GM12872 (cell line): ENCODE measurements at regions not wholly inside any gene's neighbourhood (a gene's known extent, or its start where the extent isn't known, plus 50 kb on each side); places are given as distances from the start of the nearest gene placed in this dataset.

Experiments used
- TF ChIP-seq, protein P1 (sequence below): IDR thresholded peaks from 3 replicates; pipeline ENCODE4 v1.5.1; 2011; ENCODE audit warnings: low read depth, mild to moderate bottlenecking, low read length, moderate library complexity; ENCODE audit not compliant: insufficient read depth

DNA sequence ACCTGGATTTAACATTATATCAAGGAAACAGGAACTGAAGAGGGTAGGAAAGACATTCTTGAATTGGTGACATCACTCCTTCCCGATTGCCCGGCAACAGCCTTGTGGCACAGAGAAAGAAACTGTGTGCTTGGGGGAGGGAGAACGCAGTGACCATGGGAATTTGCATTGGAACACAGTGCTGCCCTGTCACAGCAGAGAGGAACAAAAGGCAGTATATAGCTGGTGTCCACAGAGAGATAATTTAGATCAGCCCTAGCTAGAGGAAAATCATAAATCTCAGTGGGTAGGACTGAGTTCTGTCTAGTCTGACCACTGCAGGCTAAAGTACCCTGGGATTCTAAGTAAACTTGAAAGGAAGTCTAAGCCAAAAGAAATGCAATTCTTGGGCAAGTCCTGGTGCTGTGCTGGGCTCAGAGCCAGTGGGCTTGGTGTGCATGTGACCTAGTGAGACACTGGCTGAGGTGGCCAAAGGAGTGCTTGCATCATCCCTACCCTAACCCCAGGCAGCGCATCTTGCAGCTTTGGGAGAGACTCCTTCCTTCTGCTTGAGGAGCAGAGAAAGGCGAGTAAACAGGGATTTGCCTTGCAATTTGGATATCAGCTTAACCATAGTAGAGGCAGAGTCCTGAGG lies 697.6 kb downstream of the HACE1 start:
- TF ChIP-seq, protein P1, sequence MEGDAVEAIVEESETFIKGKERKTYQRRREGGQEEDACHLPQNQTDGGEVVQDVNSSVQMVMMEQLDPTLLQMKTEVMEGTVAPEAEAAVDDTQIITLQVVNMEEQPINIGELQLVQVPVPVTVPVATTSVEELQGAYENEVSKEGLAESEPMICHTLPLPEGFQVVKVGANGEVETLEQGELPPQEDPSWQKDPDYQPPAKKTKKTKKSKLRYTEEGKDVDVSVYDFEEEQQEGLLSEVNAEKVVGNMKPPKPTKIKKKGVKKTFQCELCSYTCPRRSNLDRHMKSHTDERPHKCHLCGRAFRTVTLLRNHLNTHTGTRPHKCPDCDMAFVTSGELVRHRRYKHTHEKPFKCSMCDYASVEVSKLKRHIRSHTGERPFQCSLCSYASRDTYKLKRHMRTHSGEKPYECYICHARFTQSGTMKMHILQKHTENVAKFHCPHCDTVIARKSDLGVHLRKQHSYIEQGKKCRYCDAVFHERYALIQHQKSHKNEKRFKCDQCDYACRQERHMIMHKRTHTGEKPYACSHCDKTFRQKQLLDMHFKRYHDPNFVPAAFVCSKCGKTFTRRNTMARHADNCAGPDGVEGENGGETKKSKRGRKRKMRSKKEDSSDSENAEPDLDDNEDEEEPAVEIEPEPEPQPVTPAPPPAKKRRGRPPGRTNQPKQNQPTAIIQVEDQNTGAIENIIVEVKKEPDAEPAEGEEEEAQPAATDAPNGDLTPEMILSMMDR, result no peak

GRCh38 chr6:104159045-104159618 lies 700.6 kb downstream of the HACE1 start:
- TF ChIP-seq, protein P1, result no peak

DNA sequence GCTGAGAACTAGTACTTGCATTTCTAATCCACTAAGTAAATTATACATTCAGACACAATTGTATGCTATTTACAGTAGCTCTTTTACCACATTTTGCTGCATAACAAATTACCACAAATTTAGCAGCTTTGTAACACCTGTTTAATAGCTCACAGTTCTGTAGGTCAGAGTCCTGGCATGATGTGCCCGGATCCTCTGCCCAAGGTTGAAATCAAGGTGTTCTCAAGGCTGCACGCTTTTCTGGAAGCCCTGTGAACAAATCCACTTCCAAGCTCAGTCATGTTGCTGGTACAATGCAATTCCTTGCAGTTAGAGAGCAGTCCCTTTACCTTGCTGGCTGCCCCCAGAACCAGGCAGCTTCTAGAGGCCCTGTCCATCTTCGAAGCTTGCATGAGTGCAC lies 716.0 kb downstream of the HACE1 start:
- TF ChIP-seq, protein P1, result no peak

GRCh38 chr6:104134876-104135275 lies 724.8 kb downstream of the HACE1 start:
- TF ChIP-seq, protein P1, result no peak

DNA sequence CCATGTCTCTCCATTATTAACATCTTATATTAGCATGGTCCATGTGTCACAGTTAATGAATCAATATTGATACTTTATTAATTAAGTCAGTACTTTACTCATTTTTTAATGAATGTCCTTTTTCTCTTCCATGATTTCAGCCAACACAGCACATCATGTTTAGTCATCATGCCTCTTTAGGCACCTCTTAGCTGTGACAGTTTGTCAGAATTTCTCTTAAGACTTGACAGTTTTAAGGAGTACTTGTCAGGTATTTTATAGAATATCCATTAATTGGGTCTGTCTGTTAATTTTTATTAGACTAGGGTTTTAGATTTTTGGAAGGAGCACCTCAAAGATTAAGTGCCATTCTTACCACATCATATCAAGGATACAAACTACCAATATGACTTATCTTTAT lies 729.4 kb downstream of the HACE1 start:
- TF ChIP-seq, protein P1, result no peak

DNA sequence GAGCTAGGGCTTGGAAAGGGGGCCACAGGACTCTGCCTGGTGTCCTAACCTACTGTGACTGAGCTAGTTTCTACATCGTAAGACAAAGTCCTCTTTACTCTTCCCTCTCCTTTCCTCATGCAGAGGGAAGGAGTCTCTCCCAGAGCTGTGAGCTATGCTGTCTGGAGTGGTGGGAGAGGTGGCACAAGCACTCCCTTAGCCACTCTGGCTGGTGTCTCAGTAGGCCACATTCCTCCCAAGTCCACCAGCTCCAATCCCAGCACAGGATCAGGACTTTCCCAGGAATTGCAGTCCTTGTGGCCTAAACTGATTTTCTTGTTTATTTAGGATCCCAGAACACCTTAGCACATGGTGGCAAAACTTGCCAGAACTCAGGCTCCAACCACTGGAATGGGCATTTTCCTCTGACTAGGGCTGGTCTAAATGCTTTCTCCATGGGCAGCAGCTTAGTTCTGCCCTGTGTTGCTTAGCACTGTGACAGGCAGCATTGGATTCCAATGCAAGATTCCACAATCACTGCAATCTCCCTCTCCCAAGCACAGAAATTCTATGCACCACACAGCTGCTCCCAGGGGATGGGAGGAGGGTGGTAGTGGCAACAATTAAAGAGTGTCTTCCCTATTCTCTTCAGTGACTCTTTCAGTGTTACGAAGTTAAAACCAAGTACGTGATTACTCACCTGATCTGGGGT lies 733.3 kb downstream of the HACE1 start:
- TF ChIP-seq, protein P1, result no peak

- TF ChIP-seq, protein P1, result no peak
These were observed 736.5 kb downstream of the HACE1 start for GRCh38 chr6:104123227-104123626.
